ENCODE measurements at regions not wholly inside any gene's neighbourhood (a gene's known extent, or its start where the extent isn't known, plus 50 kb on each side); places are given as distances from the start of the nearest gene placed in this dataset.

DNA sequence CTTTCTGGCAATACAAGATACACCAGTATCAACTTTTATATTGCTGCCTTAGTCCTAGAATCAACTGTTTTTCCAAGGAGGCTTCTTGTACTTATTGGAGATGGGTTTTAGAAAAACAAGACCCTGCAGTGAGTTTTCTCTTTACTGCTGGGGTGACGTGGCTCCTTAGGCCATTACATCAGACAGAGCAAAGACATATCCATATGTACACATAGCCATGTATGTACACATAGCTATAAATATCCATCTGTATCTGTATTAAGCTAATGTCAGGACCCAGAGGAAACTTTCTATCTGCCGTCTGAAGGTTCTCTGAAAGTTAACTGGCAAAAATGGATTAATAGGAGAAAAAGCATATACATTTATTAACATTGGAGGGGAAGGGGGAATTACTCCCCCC lies 607.4 kb downstream of the POM121L12 start:
- Histone ChIP-seq H3K9me3 (no peaks in the 10 kb centered on the region), H3K4me1 (no peaks in the 10 kb centered on the region), H3K4me2 (no peak overlapping the region), H3K4me3 (no peak overlapping the region), H3K27ac (no peak overlapping the region)
- ChIA-PET CTCF (no interaction called here), POLR2A (no interaction called here)
- no peak for ATAC-seq
- FAIRE-seq, result no peak
- 11% methylated on average over 2 of the region's 2 CpGs for WGBS (ENCODE audit: missing lambda C conversion rate)
- no peak for TF ChIP-seq NFE2L2 (conservative IDR thresholded peaks at IDR 0.05; ENCODE audit: low read length)
- TF ChIP-seq, protein P1, sequence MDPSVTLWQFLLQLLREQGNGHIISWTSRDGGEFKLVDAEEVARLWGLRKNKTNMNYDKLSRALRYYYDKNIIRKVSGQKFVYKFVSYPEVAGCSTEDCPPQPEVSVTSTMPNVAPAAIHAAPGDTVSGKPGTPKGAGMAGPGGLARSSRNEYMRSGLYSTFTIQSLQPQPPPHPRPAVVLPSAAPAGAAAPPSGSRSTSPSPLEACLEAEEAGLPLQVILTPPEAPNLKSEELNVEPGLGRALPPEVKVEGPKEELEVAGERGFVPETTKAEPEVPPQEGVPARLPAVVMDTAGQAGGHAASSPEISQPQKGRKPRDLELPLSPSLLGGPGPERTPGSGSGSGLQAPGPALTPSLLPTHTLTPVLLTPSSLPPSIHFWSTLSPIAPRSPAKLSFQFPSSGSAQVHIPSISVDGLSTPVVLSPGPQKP (IDR thresholded peaks at IDR 0.05; ENCODE audit: low read depth, low read length), result no peak
- no peak for TF ChIP-seq EHMT2 (IDR thresholded peaks at IDR 0.05; ENCODE audit: low read depth)
- TF ChIP-seq TFCP2L1 (CRISPR knock-in tag; IDR thresholded peaks at IDR 0.05), result no peak
- TF ChIP-seq, protein P2, sequence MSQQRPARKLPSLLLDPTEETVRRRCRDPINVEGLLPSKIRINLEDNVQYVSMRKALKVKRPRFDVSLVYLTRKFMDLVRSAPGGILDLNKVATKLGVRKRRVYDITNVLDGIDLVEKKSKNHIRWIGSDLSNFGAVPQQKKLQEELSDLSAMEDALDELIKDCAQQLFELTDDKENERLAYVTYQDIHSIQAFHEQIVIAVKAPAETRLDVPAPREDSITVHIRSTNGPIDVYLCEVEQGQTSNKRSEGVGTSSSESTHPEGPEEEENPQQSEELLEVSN (IDR thresholded peaks at IDR 0.05; ENCODE audit: borderline replicate concordance, low read depth), result no peak
- no peak for TF ChIP-seq BHLHE40 (IDR thresholded peaks at IDR 0.05; ENCODE audit: low read depth, low read length)
- no peak for TF ChIP-seq NR3C1 (IDR thresholded peaks at IDR 0.05)
- TF ChIP-seq FOSL2 (IDR thresholded peaks at IDR 0.05), result no peak
- TF ChIP-seq FOSL2 (CRISPR knock-in tag; IDR thresholded peaks at IDR 0.05), result no peak
- TF ChIP-seq PHF8 (IDR thresholded peaks at IDR 0.05; ENCODE audit: borderline replicate concordance, low read depth), result no peak
- no peak for TF ChIP-seq GATA3 (IDR thresholded peaks at IDR 0.05; ENCODE audit: borderline replicate concordance)
- TF ChIP-seq FOSB (CRISPR knock-in tag; IDR thresholded peaks at IDR 0.05), result no peak
- no peak for TF ChIP-seq CEBPB (IDR thresholded peaks at IDR 0.05)
- no peak for TF ChIP-seq POLR2AphosphoS2 (conservative IDR thresholded peaks at IDR 0.05; ENCODE audit: low read length)
- TF ChIP-seq, protein P3, sequence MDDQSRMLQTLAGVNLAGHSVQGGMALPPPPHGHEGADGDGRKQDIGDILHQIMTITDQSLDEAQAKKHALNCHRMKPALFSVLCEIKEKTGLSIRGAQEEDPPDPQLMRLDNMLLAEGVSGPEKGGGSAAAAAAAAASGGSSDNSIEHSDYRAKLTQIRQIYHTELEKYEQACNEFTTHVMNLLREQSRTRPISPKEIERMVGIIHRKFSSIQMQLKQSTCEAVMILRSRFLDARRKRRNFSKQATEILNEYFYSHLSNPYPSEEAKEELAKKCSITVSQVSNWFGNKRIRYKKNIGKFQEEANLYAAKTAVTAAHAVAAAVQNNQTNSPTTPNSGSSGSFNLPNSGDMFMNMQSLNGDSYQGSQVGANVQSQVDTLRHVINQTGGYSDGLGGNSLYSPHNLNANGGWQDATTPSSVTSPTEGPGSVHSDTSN (IDR thresholded peaks at IDR 0.05), result no peak
- no peak for TF ChIP-seq HDAC2 (IDR thresholded peaks at IDR 0.05)
- TF ChIP-seq KDM1A (IDR thresholded peaks at IDR 0.05; ENCODE audit: low read depth), result no peak
- no peak for TF ChIP-seq CBX2 (IDR thresholded peaks at IDR 0.05; ENCODE audit: borderline replicate concordance, low read depth)
- TF ChIP-seq RARB (CRISPR knock-in tag; IDR thresholded peaks at IDR 0.05), result no peak
- TF ChIP-seq RCOR1 (IDR thresholded peaks at IDR 0.05; ENCODE audit: low read depth, low read length), result no peak
- DNase-seq (ENCODE audit: low read depth in 1 of 2, low spot score in 1 of 2), result no peak

DNA sequence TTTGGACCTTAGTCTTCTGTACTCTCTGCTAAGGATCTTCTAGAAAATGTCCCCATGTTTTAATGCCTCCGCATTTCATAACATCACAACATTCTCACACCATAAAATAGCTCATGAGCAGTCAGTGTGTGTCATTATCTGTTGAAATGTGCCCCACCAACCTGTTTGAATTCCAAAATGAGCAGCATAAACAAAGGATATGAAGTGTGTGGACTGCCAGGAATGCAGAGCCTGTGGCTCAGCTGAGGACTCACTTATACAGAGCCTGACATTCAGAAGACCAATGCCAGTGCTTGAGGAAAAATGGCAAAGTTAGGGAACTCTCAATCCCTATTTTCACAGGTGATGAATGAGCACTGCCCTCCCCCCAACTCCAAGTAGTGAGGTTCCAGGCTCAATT lies 621.4 kb downstream of the POM121L12 start:
- FAIRE-seq (no peak), ATAC-seq (no peak), DNase-seq (ENCODE audit: low read depth in 1 of 2, low spot score in 1 of 2) (no peak)
- WGBS (ENCODE audit: missing lambda C conversion rate), result 0% methylated on average over 1 of the region's 1 CpG
- no peak overlapping the region for H3K4me3 ChIP-seq
- no peak overlapping the region for H3K27ac ChIP-seq
- H3K9me3 ChIP-seq, result no peaks in the 10 kb centered on the region
- POLR2A ChIA-PET, result no interaction called here
- CTCF ChIA-PET, result no interaction called here
- no peak for TF ChIP-seq POLR2AphosphoS2 (conservative IDR thresholded peaks at IDR 0.05; ENCODE audit: low read length)
- no peak for TF ChIP-seq ZNF302 (CRISPR knock-in tag; IDR thresholded peaks at IDR 0.05)
- no peak for TF ChIP-seq NFE2L2 (conservative IDR thresholded peaks at IDR 0.05; ENCODE audit: low read length)
- TF ChIP-seq, protein P4, sequence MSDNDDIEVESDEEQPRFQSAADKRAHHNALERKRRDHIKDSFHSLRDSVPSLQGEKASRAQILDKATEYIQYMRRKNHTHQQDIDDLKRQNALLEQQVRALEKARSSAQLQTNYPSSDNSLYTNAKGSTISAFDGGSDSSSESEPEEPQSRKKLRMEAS (IDR thresholded peaks at IDR 0.05), result no peak
- TF ChIP-seq SREBF2 (IDR thresholded peaks at IDR 0.05), result no peak
- TF ChIP-seq ZC3H11A (IDR thresholded peaks at IDR 0.05), result no peak
- no peak for TF ChIP-seq RARB (CRISPR knock-in tag; IDR thresholded peaks at IDR 0.05)
- no peak for TF ChIP-seq BHLHE40 (IDR thresholded peaks at IDR 0.05; ENCODE audit: low read depth, low read length)
- TF ChIP-seq, protein P2 (IDR thresholded peaks at IDR 0.05; ENCODE audit: borderline replicate concordance, low read depth), result no peak
- no peak for TF ChIP-seq RFX5 (IDR thresholded peaks at IDR 0.05)
- TF ChIP-seq, protein P3 (IDR thresholded peaks at IDR 0.05), result no peak
- TF ChIP-seq MAFK (IDR thresholded peaks at IDR 0.05; ENCODE audit: partially characterized antibody), result no peak
- H3K4me1 ChIP-seq, result no peaks in the 10 kb centered on the region
- no peak overlapping the region for H3K4me2 ChIP-seq
